NT2/D1 (cell line): ENCODE measurements at regions not wholly inside any gene's neighbourhood (a gene's known extent, or its start where the extent isn't known, plus 50 kb on each side); places are given as distances from the start of the nearest gene placed in this dataset.
"Not testable (repeated sequence)": the region's sequence is repeated elsewhere in the genome, so short reads cannot be mapped to it uniquely, and the experiment has no call there.

ENCODE experiments used
- DNase-seq: peaks from one replicate; pipeline ENCODE4 v3.0.0-alpha.2; 2011; ENCODE audit warnings: low read depth, low spot score
- H3K27me3 ChIP-seq: 2 replicates; pipeline ENCODE4 v1.6.0; 2011; ENCODE audit warnings: mild to moderate bottlenecking; ENCODE audit not compliant: insufficient read length, insufficient read depth
- H3K36me3 ChIP-seq: 2 replicates; pipeline ENCODE4 v1.6.1; 2011; ENCODE audit warnings: mild to moderate bottlenecking, low read length, mixed read lengths; ENCODE audit not compliant: insufficient read depth, insufficient read length
- H3K4me1 ChIP-seq: 2 replicates; pipeline ENCODE4 v1.5.1; 2011; ENCODE audit not compliant: insufficient read depth, insufficient read length
- H3K4me3 ChIP-seq: 2 replicates; pipeline ENCODE4 v1.5.1; 2011; ENCODE audit warnings: low read depth; ENCODE audit not compliant: insufficient read length
- H3K9ac ChIP-seq: 2 replicates; pipeline ENCODE4 v1.6.0; 2011; ENCODE audit warnings: low read depth; ENCODE audit not compliant: insufficient read length
- H3K9me3 ChIP-seq: 2 replicates; pipeline ENCODE4 v1.5.1; 2011; ENCODE audit warnings: mild to moderate bottlenecking, low read length; ENCODE audit not compliant: insufficient read depth
- SUZ12 ChIP-seq: IDR thresholded peaks from 2 replicates; pipeline ENCODE4 v1.6.1; 2011; ENCODE audit not compliant: insufficient read length, insufficient read depth; ENCODE audit errors: extremely low read depth
- YY1 ChIP-seq: IDR thresholded peaks from 2 replicates; pipeline ENCODE4 v1.6.1; 2011; ENCODE audit not compliant: insufficient read length, insufficient read depth
- ZNF274 ChIP-seq: IDR thresholded peaks from 2 replicates; pipeline ENCODE4 v1.6.1; 2011; ENCODE audit warnings: mild to moderate bottlenecking, low read depth, low read length

- not testable (repeated sequence) for H3K4me1 ChIP-seq, H3K27me3 ChIP-seq, DNase-seq, H3K36me3 ChIP-seq, H3K9ac ChIP-seq, H3K4me3 ChIP-seq, H3K9me3 ChIP-seq
Observed at GRCh38 chr1:242912855-242913254, 342.2 kb downstream of the CEP170 start.

DNA sequence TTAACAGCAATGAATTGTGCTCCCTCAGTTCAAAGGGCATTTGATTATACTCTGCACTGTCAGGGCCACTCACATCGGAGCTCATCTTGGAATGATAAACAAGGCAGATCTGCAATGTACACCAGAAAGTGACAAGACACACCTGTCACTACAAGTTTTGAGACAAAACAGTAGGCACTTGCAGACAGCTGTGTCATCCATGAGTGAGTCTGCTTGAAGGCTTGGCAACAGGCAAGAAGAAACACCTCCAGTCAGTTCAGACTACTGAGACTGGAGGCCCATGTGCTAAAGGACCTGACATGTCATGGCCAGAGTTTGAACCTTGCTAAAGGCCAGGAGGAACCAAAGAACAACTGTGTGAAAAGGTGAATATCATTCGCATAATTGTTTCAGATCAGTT lies 354.5 kb downstream of the CEP170 start:
- not testable (repeated sequence) for H3K9me3 ChIP-seq, H3K36me3 ChIP-seq, DNase-seq, H3K9ac ChIP-seq, H3K27me3 ChIP-seq, H3K4me3 ChIP-seq, H3K4me1 ChIP-seq

DNA sequence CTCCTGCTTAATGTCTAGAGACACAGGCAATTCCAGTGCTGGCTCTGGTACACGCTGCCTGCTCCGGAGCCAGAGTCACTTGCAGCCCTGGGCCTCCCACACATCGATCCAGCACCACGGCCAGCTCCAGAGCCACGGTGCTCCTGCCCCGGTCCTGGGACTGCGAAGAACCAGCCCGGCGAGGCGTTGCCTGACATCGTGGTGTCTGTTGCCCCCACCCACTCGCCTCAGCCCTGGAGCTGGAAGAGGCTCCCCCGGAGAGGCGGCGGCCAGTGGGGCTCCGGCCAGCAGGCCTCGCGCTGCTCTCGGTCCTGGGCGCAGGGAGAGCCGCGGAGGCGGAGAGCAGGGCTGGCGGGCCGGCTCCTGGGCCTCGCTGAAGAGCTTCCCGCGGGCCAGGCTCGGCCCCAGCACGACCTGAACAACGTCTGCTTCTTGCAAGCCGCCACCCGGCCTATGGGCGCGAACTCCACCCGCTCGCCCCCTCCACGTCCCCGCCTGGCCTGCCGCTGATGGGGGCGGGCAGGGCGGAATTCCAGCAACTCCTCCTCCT lies 364.8 kb downstream of the CEP170 start:
- peak overlapping the region; percentile 24 for H3K4me3 ChIP-seq
- no peaks in the 10 kb centered on the region for H3K9me3 ChIP-seq
- H3K9ac ChIP-seq, result peak overlapping the region; percentile 50
- no peak for TF ChIP-seq ZNF274
- no peak for TF ChIP-seq SUZ12
- TF ChIP-seq YY1, result no peak
- DNase-seq, result peak; percentile 70
- H3K4me1 ChIP-seq, result peaks cover 2% of the 10 kb centered on the region
- no peaks in the 10 kb centered on the region for H3K36me3 ChIP-seq
- no peaks in the 10 kb centered on the region for H3K27me3 ChIP-seq

GRCh38 chr1:242886137-242886536 lies 361.6 kb upstream of the PLD5 start:
- Histone ChIP-seq H3K36me3 (no peaks in the 10 kb centered on the region), H3K4me1 (peaks cover 2% of the 10 kb centered on the region), H3K9ac (no peak overlapping the region), H3K9me3 (no peaks in the 10 kb centered on the region), H3K27me3 (no peaks in the 10 kb centered on the region), H3K4me3 (no peak overlapping the region)
- TF ChIP-seq YY1 (no peak), ZNF274 (no peak), SUZ12 (no peak)
- no peak for DNase-seq

DNA sequence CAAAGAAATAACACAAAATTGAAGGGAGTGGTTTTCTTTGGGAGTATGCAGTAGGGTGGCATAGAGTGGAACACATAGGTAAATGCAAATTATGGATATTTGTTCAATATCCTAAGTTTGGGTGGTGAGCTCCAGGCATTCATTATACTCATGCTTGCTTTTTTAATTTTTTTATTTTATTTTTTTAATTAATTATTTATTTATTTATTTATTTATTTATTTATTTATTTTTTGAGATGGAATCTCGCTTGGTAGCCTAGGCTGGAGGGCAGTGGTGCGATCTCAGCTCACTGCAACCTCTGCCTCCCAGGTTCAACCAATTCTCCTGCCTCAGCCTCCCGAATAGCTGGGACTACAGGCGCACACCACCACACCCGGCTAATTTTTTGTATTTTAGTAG lies 355.5 kb upstream of the PLD5 start:
- not testable (repeated sequence) for H3K36me3 ChIP-seq, H3K4me1 ChIP-seq, H3K9me3 ChIP-seq, H3K27me3 ChIP-seq, H3K4me3 ChIP-seq, H3K9ac ChIP-seq, DNase-seq

GRCh38 chr1:242877743-242878142 lies 353.2 kb upstream of the PLD5 start:
- no peaks in the 10 kb centered on the region for H3K27me3 ChIP-seq
- no peak for DNase-seq
- TF ChIP-seq ZNF274 (no peak), SUZ12 (no peak), YY1 (no peak)
- H3K9ac ChIP-seq, result no peak overlapping the region
- no peaks in the 10 kb centered on the region for H3K4me1 ChIP-seq
- no peaks in the 10 kb centered on the region for H3K36me3 ChIP-seq
- no peak overlapping the region for H3K4me3 ChIP-seq
- no peaks in the 10 kb centered on the region for H3K9me3 ChIP-seq

- Histone ChIP-seq H3K9ac (no peak overlapping the region), H3K27me3 (no peaks in the 10 kb centered on the region), H3K9me3 (no peaks in the 10 kb centered on the region), H3K36me3 (no peaks in the 10 kb centered on the region), H3K4me3 (no peak overlapping the region), H3K4me1 (no peaks in the 10 kb centered on the region)
- TF ChIP-seq YY1 (no peak), ZNF274 (no peak), SUZ12 (no peak)
- no peak for DNase-seq
Observed at GRCh38 chr1:242877229-242877628, 352.7 kb upstream of the PLD5 start.

DNA sequence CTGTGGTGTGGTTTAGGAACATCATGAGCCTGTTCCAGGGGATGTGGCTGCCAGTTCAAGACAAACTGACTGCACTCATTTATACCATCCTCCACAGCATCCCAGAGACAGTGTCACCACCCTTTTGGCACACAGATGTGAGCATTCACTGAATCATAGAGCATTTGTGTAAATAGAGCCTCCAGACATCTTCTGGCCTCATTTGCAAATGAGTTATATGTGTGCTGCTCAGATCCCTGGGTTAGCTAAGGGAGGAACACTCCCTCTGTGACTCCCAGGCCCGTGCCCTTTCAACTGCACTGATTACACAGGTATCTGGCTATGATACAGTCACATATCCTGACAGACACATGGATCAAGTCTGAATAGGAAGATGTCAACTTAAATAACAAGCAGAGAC lies 351.5 kb upstream of the PLD5 start:
- Histone ChIP-seq H3K9ac (no peak overlapping the region), H3K4me3 (no peak overlapping the region), H3K36me3 (no peaks in the 10 kb centered on the region), H3K27me3 (no peaks in the 10 kb centered on the region), H3K9me3 (no peaks in the 10 kb centered on the region), H3K4me1 (no peaks in the 10 kb centered on the region)
- no peak for DNase-seq
- TF ChIP-seq SUZ12, result no peak
- TF ChIP-seq ZNF274, result no peak
- TF ChIP-seq YY1, result no peak
